ENCODE measurements at regions not wholly inside any gene's neighbourhood (a gene's known extent, or its start where the extent isn't known, plus 50 kb on each side); places are given as distances from the start of the nearest gene placed in this dataset.
A peak's percentile ranks its signal among the peaks of the same experiment; 100 is the strongest.

- no peak for DNase-seq (ENCODE audit: low spot score)
- Histone ChIP-seq H3K4me2 (no peak overlapping the region), H3K9me3 (ENCODE audit: low read depth) (no peaks in the 10 kb centered on the region), H3K4me3 (no peak overlapping the region), H3K79me2 (no peaks in the 10 kb centered on the region), H3K27me3 (no peaks in the 10 kb centered on the region), H3K4me1 (ENCODE audit: insufficient read depth) (no peaks in the 10 kb centered on the region), H3K36me3 (replicated peaks; ENCODE audit: insufficient read depth, low read depth) (no peaks in the 10 kb centered on the region), H3K9me2 (replicated peaks; ENCODE audit: insufficient read depth) (no peaks in the 10 kb centered on the region), H4K20me1 (ENCODE audit: insufficient read depth, poor library complexity, severe bottlenecking) (no peaks in the 10 kb centered on the region), H3K27ac (no peak overlapping the region), H2AFZ (no peak overlapping the region)
- WGBS (ENCODE audit: low lambda C conversion rate, missing lambda C conversion rate): 82% methylated on average over 4 of the region's 4 CpGs
- TF ChIP-seq CTCF (IDR thresholded peaks at IDR 0.05; ENCODE audit: poor library complexity) (no peak), EZH2phosphoT487 (IDR thresholded peaks at IDR 0.05; ENCODE audit: low read depth, severe bottlenecking, unreplicated experiment) (no peak), EZH2 (IDR thresholded peaks at IDR 0.05; ENCODE audit: borderline replicate concordance) (no peak)
Observed at GRCh38 chr5:129379406-129379805, 80.7 kb upstream of the ADAMTS19 start.

- H3K79me2 ChIP-seq: no peaks in the 10 kb centered on the region
- H3K27ac ChIP-seq: no peak overlapping the region
- H3K9me2 ChIP-seq (replicated peaks; ENCODE audit: insufficient read depth): no peaks in the 10 kb centered on the region
- no peak overlapping the region for H3K4me2 ChIP-seq
- H3K27me3 ChIP-seq: no peaks in the 10 kb centered on the region
- no peak overlapping the region for H3K4me3 ChIP-seq
- no peaks in the 10 kb centered on the region for H3K9me3 ChIP-seq (ENCODE audit: low read depth)
- WGBS (ENCODE audit: low lambda C conversion rate, missing lambda C conversion rate): 46% methylated on average over 1 of the region's 1 CpG
- no peak overlapping the region for H2AFZ ChIP-seq
- H3K36me3 ChIP-seq (replicated peaks; ENCODE audit: insufficient read depth, low read depth): no peaks in the 10 kb centered on the region
- no peak for TF ChIP-seq EZH2 (IDR thresholded peaks at IDR 0.05; ENCODE audit: borderline replicate concordance)
- no peak for TF ChIP-seq EZH2phosphoT487 (IDR thresholded peaks at IDR 0.05; ENCODE audit: low read depth, severe bottlenecking, unreplicated experiment)
- TF ChIP-seq CTCF (IDR thresholded peaks at IDR 0.05; ENCODE audit: poor library complexity): no peak
- no peaks in the 10 kb centered on the region for H3K4me1 ChIP-seq (ENCODE audit: insufficient read depth)
- no peaks in the 10 kb centered on the region for H4K20me1 ChIP-seq (ENCODE audit: insufficient read depth, poor library complexity, severe bottlenecking)
- DNase-seq (ENCODE audit: low spot score): no peak
Observed at GRCh38 chr5:129382921-129383672, 77.0 kb upstream of the ADAMTS19 start.

- TF ChIP-seq EZH2 (IDR thresholded peaks at IDR 0.05; ENCODE audit: borderline replicate concordance): no peak
- TF ChIP-seq EZH2phosphoT487 (IDR thresholded peaks at IDR 0.05; ENCODE audit: low read depth, severe bottlenecking, unreplicated experiment): no peak
- TF ChIP-seq CTCF (IDR thresholded peaks at IDR 0.05; ENCODE audit: poor library complexity): no peak
- peak; percentile 31 for DNase-seq (ENCODE audit: low spot score)
- Histone ChIP-seq H3K4me1 (ENCODE audit: insufficient read depth) (no peaks in the 10 kb centered on the region), H3K27ac (no peak overlapping the region), H3K79me2 (no peaks in the 10 kb centered on the region), H3K4me2 (no peak overlapping the region), H3K9me3 (ENCODE audit: low read depth) (no peaks in the 10 kb centered on the region), H3K4me3 (no peak overlapping the region), H3K27me3 (no peaks in the 10 kb centered on the region), H3K36me3 (replicated peaks; ENCODE audit: insufficient read depth, low read depth) (no peaks in the 10 kb centered on the region), H2AFZ (no peak overlapping the region), H3K9me2 (replicated peaks; ENCODE audit: insufficient read depth) (no peaks in the 10 kb centered on the region), H4K20me1 (ENCODE audit: insufficient read depth, poor library complexity, severe bottlenecking) (no peaks in the 10 kb centered on the region)
- WGBS (ENCODE audit: low lambda C conversion rate, missing lambda C conversion rate): 76% methylated on average over 4 of the region's 4 CpGs
Observed at GRCh38 chr5:129384193-129384592, 75.9 kb upstream of the ADAMTS19 start.

Data from hepatocyte (in vitro differentiated cells).